ES-I3 (cell line): ENCODE measurements at regions not wholly inside any gene's neighbourhood (a gene's known extent, or its start where the extent isn't known, plus 50 kb on each side); places are given as distances from the start of the nearest gene placed in this dataset.
"Not testable (repeated sequence)": the region's sequence is repeated elsewhere in the genome, so short reads cannot be mapped to it uniquely, and the experiment has no call there.

Source experiments
- H3K36me3 ChIP-seq: 2 replicates; pipeline ENCODE4 v1.6.1; 2013; ENCODE audit warnings: mild to moderate bottlenecking, low read length, control low read depth, moderate library complexity; ENCODE audit not compliant: insufficient read depth
- H3K4me1 ChIP-seq: 2 replicates; pipeline ENCODE4 v1.6.1; 2013; ENCODE audit warnings: mild to moderate bottlenecking, control low read depth, low read length; ENCODE audit not compliant: insufficient read depth
- H3K9ac ChIP-seq: 2 replicates; pipeline ENCODE4 v1.6.1; 2013; ENCODE audit warnings: low read depth, mild to moderate bottlenecking, low read length, moderate library complexity
- H3K9me3 ChIP-seq: 2 replicates; pipeline ENCODE4 v1.6.1; 2013; ENCODE audit warnings: mild to moderate bottlenecking, low read length, moderate library complexity; ENCODE audit not compliant: control insufficient read depth, insufficient read depth

DNA sequence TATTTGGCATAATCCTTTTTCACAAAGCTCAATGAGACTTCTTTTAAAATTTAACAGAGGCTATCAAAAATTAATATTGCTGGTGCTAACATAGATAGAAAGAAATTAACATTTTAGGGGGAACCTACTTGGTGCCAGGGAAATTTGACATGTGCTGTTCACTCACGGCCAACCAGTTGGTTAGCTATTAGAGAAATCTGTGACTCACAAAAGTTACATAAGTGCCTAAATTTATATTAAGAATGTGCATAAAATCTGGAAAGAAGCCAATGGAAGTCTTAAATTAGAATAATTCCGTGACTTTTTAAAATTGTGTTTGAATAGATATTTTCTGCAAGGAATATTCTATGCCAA is 184.3 kb upstream of the MAP2 start:
- H3K9me3 ChIP-seq: peaks cover 3% of the 10 kb centered on the region; the same call in 1 of the 2 replicates
- H3K4me1 ChIP-seq: no peaks in the 10 kb centered on the region
- no peak overlapping the region for H3K9ac ChIP-seq
- no peaks in the 10 kb centered on the region for H3K36me3 ChIP-seq

DNA sequence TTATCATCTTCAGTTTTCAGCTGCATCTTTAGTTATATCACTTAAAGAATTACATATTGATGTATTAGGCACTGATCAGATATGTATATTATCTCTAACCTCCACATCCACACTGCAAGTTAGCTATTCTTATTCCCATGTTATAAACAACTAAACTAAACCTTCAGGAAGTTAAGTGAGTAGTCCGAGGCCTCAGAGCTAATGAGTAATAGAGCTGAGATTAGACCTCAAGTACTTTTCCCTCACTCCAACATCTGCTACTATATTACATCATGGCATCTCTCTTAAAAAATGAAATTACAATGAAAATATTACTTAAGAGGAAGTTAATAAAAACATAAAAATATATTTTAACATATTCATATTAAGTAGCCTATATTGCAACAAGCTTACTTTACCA is 183.6 kb upstream of the MAP2 start:
- no peaks in the 10 kb centered on the region for H3K4me1 ChIP-seq
- H3K9ac ChIP-seq: no peak overlapping the region
- H3K9me3 ChIP-seq: peaks cover 3% of the 10 kb centered on the region; the same call in 1 of the 2 replicates
- no peaks in the 10 kb centered on the region for H3K36me3 ChIP-seq

DNA sequence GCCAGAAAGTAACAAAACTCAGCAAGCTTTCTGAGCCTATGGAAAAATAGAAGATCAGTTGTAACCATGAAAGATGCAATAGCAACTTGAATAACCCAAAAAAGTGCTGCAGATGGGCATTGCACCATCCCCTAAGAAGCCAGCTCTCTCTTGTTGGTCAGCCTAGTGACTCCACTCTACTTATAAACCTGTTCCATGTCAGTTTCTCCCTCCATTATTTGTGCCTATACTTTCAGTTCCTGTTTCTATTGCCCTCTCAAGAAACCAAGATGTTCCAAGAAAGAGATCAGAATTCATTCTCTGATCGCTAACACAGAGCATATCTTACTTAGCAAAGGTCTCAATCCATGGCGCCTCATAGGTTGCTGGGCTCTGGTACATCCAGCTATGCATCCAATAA is 170.3 kb upstream of the MAP2 start:
- Histone ChIP-seq H3K4me1 (no peaks in the 10 kb centered on the region), H3K36me3 (no peaks in the 10 kb centered on the region), H3K9me3 (peaks cover 5% of the 10 kb centered on the region), H3K9ac (no peak overlapping the region)

DNA sequence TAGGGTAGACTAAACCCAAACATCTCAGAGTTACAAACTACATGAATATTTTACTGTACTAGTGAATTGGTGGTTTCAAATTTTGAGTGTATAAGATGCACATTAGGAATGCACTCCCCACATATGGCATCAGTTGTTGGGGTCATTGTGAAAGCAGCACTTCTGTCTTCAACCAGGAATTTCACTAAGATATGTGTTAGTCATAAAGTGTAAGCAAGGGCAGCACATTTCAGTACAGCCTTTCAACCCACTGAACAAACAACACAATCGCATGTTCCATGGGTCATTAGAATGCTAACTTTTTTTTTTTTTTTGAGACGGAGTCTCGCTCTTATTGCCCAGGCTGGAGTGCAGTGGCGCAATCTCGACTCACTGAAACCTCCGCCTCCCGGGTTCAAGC is 164.1 kb upstream of the MAP2 start:
- Histone ChIP-seq H3K9me3 (peaks cover 5% of the 10 kb centered on the region), H3K9ac (no peak overlapping the region), H3K36me3 (no peaks in the 10 kb centered on the region), H3K4me1 (no peaks in the 10 kb centered on the region)

DNA sequence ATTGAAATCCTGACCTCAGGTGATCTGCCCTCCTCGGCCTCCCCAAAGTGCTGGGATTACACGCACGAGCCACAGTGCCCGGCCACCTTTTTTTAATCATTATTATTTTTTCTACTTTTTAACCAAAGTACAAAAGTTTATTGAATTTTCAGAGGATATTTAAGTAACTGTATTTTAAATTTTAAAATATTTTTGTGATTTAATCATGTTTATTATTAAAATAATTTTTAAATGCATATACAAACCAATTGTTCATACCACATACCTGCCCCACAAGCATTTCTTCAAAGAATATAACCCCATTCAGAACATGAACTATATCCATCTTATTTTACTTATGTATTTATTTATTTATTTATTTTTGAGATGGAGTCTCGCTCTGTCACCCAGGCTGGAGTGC is 163.6 kb upstream of the MAP2 start:
- Histone ChIP-seq H3K36me3 (no peaks in the 10 kb centered on the region), H3K9me3 (peaks cover 5% of the 10 kb centered on the region), H3K9ac (no peak overlapping the region), H3K4me1 (no peaks in the 10 kb centered on the region)

DNA sequence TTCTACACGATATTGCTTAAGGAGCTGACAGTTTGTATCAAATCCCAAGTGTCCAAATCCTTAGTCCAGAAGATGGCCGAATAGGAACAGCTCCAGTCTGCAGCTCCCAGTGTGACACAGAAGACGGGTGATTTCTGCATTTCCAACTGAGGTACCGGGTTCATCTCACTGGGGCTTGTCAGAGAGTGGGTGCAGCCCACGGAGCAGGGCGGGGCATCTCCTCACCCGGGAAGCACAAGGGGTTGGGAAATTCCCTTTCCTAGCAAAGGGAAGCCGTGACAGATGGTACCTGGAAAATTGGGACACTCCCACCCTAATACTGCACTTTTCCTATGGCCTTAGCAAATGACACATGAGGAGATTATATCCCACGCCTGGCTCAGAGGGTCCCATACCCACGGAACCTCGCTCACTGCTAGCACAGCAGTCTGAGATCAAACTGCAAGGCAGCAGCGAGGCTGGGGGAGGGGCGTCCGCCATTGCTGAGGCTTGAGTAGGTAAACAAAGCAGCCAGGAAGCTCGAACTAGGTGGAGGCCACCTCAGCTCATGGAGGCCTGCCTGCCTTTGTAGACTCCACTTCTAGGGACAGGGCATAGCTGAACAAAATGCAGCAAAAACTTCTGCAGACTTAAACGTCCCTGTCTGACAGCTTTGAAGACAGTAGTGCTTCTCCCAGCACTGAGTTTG is 162.3 kb upstream of the MAP2 start:
- H3K9me3 ChIP-seq, H3K4me1 ChIP-seq, H3K9ac ChIP-seq, H3K36me3 ChIP-seq: not testable (repeated sequence)

DNA sequence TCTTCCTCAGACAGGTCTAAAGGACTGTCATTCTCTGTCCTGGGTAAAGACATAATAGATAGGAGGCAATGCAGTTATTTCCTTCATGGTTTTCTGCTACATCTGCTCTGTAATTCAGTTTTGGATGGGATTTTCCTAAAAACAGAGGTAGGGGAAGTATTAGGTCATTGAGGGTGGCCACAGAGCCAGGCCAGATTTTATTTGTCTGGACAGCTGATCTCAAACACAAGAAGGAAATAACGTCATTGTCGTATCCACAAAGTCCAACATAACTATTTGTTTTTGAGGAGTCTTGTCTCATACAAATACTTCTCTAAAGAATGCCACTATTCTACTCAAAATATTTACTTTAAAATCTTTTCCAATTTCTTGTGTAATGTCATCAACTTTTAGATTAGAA is 154.8 kb upstream of the MAP2 start:
- Histone ChIP-seq H3K4me1 (no peaks in the 10 kb centered on the region), H3K9me3 (no peaks in the 10 kb centered on the region), H3K9ac (no peak overlapping the region), H3K36me3 (no peaks in the 10 kb centered on the region; the same call in 1 of the 2 replicates)

DNA sequence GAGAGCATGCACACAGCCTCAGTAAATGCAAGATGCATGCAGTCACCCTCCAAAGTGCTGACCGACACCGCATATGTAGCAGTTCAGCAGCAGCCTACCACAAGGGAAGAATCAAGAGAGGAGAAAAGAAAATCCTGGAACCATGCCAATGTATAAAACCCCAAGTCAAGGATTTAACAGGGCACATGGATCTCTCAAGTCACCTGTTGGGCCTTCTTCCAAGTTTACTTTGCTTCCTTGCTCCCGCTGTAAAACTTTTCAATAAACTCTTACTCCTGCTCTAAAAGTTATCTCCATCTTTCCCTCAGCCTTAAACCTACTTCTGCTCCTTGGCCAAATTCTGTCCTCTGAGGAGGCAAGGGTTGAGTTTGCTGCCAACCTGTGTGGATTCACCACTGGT is 147.8 kb upstream of the MAP2 start:
- no peaks in the 10 kb centered on the region for H3K9me3 ChIP-seq
- no peak overlapping the region for H3K9ac ChIP-seq
- no peaks in the 10 kb centered on the region for H3K36me3 ChIP-seq
- peaks cover 18% of the 10 kb centered on the region; the same call in 1 of the 2 replicates for H3K4me1 ChIP-seq

DNA sequence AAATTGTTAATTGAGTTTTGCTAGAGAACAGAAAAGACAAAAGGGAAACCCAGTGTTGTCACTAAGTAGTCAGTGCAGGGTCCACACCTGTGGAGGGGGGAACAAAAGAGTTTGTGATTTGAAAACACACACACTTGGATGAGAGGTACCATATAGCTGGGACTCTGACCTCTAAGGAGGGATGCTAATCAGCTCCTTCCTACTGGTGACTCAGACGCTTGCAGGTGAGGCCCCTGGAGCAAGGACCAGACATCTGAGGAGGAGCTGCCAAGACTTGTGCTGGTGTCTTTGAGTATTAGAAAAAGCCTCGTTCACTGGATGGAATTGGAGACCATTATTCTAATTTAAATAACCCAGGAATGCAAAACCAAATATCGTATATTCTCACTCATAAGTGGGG is 146.4 kb upstream of the MAP2 start:
- H3K4me1 ChIP-seq: peaks cover 18% of the 10 kb centered on the region; the same call in 1 of the 2 replicates
- H3K9ac ChIP-seq: no peak overlapping the region
- no peaks in the 10 kb centered on the region for H3K36me3 ChIP-seq

DNA sequence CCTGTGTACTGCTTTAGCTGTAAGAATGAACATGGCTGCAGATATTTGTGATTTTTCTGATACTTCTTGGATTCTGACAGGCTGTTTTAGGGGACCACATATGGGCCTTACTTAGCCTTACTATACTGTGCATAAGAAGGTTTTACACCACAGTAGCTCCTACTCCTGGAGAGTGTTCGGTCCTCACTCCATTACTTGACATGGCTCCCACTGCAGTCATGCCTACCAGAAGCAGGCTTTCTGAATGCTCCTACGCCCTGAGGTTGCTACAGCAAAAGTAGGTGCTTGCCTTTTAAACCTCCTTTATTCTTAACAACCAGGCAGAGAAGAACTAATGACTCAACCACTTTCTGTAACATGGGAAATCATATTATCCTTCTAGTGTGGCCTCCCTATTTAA is 125.2 kb upstream of the MAP2 start:
- H3K4me1 ChIP-seq: peaks cover 31% of the 10 kb centered on the region
- H3K9me3 ChIP-seq: no peaks in the 10 kb centered on the region
- H3K36me3 ChIP-seq: peaks cover 6% of the 10 kb centered on the region; the same call in 1 of the 2 replicates
- peak overlapping the region; percentile 41 for H3K9ac ChIP-seq

More for the DNA sequence above, 146.4 kb upstream of the MAP2 start:
- H3K9me3 ChIP-seq: no peaks in the 10 kb centered on the region

DNA sequence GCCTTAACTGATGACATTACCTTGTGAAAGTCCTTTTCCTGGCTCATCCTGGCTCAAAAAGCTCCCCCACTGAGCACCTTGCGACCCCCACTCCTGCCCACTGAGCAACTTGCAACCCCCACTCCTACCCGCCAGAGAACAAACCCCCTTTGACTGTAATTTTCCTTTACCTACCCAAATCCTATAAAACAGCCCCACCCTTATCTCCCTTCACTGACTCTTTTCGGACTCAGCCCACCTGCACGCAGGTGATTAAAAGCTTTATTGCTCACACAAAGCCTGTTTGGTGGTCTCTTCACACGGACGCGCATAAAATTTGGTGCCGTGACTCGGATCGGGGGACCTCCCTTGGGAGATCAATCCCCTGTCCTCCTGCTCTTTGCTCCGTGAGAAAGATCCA is 124.4 kb upstream of the MAP2 start:
- not testable (repeated sequence) for H3K36me3 ChIP-seq, H3K9me3 ChIP-seq
- peaks cover 27% of the 10 kb centered on the region for H3K4me1 ChIP-seq
- peak overlapping the region; percentile 65 for H3K9ac ChIP-seq

DNA sequence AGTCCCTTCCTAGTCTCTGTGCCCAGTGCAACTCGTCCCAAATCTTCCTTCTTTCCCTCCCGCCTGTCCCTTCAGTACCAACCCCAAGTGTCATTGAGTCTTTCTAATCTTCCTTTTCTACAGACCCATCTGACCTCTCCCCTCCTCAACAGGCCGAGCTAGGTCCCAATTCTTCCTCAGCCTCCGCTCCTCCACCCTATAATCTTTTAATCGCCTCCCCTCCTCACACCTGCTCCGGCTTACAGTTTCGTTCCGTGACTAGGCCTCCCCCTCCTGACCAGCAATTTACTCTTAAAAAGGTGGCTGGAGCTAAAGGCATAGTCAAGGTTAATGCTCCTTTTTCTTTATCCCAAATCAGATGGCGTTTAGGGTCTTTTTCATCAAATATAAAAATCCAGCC is 123.1 kb upstream of the MAP2 start:
- Histone ChIP-seq H3K36me3 (peaks cover 15% of the 10 kb centered on the region), H3K4me1 (peaks cover 31% of the 10 kb centered on the region), H3K9ac (peak overlapping the region; percentile 60)
- not testable (repeated sequence) for H3K9me3 ChIP-seq

DNA sequence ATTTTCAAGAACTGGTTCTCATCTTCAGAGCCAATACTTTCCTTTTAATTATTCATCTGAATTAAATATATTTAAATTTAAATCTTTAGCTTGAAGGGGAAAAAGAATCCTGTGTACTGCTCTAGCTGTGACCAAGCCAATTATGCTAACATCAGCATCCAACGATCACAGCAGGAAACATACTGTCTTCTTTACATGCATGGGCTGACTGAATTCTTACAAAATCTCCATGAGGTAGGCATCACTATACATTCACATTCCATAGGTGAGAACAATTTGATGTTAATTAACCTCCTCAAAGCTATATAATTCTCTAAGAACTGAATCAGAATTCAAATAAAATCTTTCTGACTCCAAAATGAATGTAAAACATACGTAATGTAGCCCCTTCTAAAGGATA is 118.8 kb upstream of the MAP2 start:
- Histone ChIP-seq H3K36me3 (peaks cover 18% of the 10 kb centered on the region), H3K9ac (peak overlapping the region; percentile 2; the same call in 1 of the 2 replicates), H3K4me1 (peaks cover 18% of the 10 kb centered on the region), H3K9me3 (no peaks in the 10 kb centered on the region)

DNA sequence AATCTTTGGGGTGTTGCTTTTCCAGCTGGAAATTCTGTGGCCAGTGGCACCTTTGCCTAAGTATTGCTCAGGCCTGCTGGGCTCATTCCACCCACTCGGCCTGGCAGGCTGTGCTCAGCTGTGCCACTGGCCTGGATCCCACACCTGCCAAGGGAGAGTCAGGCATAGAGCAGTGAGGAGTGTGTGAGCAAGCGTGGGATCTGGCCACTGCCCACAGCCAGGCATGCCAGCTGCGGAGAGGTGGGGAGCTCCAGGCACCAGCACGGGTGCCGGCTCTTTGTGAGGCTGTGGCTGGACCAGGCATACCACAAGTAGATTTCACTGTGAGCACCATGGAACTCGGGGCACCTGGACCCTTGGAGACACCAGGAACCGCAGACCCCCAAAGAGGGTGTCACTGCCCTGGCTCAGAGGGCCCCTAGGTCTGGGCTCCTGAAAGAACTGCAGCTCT is 118.1 kb upstream of the MAP2 start:
- Histone ChIP-seq H3K36me3 (peaks cover 18% of the 10 kb centered on the region), H3K9ac (no peak overlapping the region), H3K9me3 (no peaks in the 10 kb centered on the region), H3K4me1 (peaks cover 18% of the 10 kb centered on the region)

DNA sequence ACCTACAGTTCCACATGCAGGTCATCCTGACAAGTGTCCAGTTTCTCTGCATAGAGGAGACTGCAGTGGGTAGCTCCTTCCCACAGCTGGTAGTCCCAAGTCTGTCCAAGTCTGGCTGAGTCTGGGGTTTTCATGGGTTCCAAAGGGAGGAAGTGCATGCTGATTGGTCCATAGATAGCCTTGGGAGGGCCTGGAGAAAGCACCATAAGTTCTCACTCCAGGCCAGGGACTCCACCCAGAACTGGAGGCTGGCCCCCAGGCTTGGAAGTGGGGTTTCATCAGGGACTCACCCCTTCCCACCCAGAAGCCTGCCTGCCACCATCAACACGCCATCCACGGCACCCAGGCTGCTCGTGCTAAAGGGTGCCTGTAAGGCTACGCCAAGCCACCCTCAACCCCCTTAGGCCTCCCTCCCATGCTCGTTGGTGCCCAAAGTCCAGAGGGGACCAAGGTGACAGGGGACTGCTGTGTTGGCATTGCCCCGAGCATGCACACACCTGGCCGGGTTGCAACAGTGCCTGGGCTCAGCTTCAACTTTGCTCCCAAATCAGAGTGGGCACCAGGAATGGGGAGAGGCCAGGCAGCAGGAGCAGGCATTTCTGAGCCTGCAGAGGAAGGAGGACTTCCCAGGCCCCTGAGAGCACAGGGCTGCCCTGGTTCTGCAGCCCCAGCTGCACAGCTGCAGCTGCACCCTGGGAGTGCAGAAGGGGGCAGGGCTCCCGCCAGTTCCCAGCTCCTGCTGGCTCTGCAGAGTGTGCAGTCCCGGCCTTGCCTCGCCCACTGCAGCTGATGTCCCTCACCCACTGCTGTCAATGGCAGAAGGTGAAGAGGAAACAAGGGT is 116.5 kb upstream of the MAP2 start:
- H3K36me3 ChIP-seq: peaks cover 18% of the 10 kb centered on the region
- peaks cover 18% of the 10 kb centered on the region for H3K4me1 ChIP-seq
- no peak overlapping the region for H3K9ac ChIP-seq
- H3K9me3 ChIP-seq: no peaks in the 10 kb centered on the region
